ENCODE measurements at regions not wholly inside any gene's neighbourhood (a gene's known extent, or its start where the extent isn't known, plus 50 kb on each side); places are given as distances from the start of the nearest gene placed in this dataset.
"Not testable (repeated sequence)": the region's sequence is repeated elsewhere in the genome, so short reads cannot be mapped to it uniquely, and the experiment has no call there.

DNA sequence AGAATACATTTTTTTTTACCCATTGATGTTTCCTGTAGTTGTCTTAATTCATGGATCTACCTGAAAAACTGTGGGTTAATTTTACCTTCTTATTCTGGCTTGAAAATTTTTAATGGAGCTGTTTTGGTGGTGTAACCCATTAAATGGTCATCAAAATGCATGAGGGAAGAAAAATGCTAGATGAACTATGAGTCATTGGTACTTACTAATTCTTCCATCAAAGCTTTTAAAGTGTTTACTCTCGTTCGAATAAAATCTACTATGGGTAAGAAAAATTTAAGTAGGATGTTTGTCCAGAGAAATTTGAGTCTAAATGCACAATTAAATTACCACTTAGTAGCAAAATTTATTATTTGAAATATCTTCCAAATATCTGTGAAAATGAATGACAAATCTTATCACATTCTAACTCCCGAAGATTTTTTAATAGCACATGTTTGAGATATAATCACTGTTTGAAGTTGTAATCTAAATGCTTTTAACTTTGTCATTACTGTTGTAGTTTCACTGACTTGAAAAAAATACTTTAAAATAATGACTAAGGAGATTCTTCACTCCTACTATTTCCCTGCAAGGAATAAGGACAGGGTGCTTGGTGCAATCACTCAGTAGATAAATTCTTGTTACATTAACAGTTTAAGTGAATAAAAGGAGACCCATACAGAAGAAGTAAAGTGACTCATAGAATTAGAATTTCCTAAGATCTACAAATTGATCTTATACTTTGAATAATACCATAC lies 437.7 kb downstream of the IRS2 start:
- DNase-seq (ENCODE audit: low read depth, low spot score), result no peak
- H3K27ac ChIP-seq, result peak overlapping the region; percentile 48

DNA sequence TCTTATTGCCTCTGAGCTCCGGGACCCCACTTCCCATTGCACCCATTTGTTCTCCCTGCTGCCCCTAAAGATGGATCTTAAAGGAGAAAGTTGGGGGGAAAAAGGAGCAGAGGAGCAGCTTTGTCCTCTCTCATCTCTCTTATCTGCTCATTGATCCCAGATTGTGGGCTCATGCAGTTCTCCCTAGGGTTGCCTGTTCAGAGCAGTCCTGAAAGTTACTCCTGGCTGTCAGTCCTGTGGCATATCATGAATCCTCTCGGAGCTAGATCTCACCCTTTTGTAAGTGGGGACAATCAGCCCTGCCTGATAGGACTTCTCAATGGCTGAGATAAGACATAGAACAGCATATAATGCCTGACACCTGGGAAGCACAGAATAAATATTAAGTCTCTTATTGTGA lies 440.3 kb downstream of the IRS2 start:
- no peak for DNase-seq (ENCODE audit: low read depth, low spot score)

DNA sequence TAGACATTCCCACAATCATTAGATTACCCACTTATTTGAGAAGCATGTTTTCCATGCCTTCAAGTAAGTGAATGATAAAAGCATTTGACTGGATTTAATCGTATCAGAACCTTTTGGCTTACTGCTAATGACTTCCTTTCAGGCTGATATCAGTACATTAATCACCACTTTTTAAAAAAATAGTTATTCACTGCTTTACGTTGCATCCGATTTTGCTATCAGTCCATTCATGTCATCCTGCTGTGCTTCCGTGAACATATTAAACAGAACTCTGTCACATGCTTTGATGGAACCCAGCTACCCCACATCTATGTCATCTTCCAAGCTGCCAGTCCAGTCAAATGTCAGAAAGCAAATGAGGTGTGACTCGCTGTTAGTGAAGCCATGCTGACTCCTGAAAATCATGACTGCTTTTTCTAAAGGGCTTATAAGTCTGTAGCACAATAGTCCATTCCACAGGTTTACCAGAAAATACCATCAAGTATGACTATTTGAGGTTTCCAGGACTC lies 440.9 kb downstream of the IRS2 start:
- no peak overlapping the region for H3K27ac ChIP-seq
- no peak for DNase-seq (ENCODE audit: low read depth, low spot score)

More for the DNA sequence above, 440.3 kb downstream of the IRS2 start:
- no peak overlapping the region for H3K27ac ChIP-seq

DNA sequence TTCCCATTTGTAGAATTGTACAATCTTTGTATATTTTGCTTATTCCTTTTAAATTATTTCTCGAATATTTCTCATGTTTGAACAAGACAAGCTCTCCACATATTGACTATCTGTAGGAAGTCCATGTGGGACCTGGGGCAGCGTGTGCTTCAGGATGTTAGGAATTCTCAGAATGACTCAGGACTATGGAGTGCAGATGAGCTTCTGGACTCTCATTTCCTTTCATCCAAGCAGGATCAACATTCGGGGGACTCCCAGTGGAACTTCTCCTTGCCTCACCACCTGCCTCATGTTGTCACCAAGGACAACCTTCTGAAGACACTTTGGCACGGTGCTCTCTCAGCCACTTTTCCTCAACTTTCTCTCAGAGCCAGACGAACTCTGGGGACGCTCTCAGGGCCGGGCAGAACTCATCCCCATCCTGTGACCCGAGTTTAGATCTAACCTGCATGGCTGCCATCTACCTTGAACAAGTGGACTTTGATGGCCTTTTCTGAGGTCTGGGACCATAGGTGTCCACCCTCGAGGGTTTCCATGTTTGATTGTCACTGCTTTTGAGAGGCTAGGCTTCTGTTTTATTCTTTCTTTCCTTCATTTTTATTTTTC lies 441.7 kb downstream of the IRS2 start:
- no peak overlapping the region for H3K27ac ChIP-seq
- no peak for DNase-seq (ENCODE audit: low read depth, low spot score)

DNA sequence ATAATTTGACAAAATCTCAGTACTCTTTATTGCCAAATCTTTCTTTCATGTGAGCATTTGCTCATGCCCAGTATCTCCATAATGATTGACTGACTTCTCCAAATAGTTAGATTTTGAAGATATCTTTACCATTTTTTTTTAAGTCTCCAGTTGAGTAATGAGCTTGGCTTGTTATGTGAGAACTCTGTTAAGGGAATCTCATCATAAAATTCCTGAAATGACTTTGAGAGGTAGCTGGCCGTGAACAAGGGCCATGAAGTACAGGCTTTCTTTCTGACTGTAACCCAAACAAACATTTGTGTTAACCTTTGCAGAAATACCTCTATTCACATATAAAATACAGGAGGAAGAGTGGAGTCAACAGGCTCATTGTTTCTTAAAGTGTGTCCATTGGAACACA lies 449.7 kb downstream of the IRS2 start:
- DNase-seq (ENCODE audit: low read depth, low spot score), result no peak
- peak overlapping the region; percentile 1 for H3K27ac ChIP-seq

DNA sequence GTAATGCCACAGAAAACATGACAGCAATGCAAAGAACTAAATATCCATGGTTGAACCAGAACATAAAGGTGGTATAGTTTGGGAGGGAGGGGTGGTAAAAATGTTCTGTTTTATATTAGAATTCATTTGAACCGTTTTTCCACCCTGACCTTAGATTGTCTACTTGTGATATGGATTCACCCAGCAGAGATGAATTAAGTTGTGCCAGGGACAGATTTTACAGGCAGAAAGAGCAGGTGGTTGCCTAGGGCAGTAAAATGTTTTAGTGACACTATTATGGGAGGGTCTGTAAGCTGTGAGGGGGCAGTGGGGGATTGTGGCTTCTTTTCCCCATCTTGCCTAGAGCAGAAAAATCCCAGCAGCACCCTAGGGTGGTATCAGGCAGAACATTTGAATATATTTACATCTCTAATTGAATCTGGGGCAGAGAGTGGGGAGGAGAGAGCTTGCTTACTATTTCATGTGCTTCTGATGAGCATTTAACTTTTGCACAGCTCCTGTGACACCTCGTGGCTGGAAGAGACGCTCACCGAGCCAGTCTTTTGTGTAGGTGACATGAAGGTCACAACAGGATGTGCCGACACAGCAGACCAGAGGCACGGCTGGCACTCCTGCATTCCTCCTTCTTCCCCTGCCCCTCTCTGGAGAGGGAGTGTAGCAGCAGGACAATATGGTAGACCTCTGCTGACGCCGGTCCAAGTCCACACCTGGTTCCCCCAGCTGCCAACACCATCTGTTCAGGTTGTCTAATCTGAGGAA lies 452.3 kb downstream of the IRS2 start:
- no peak overlapping the region for H3K27ac ChIP-seq
- DNase-seq (ENCODE audit: low read depth, low spot score), result no peak

DNA sequence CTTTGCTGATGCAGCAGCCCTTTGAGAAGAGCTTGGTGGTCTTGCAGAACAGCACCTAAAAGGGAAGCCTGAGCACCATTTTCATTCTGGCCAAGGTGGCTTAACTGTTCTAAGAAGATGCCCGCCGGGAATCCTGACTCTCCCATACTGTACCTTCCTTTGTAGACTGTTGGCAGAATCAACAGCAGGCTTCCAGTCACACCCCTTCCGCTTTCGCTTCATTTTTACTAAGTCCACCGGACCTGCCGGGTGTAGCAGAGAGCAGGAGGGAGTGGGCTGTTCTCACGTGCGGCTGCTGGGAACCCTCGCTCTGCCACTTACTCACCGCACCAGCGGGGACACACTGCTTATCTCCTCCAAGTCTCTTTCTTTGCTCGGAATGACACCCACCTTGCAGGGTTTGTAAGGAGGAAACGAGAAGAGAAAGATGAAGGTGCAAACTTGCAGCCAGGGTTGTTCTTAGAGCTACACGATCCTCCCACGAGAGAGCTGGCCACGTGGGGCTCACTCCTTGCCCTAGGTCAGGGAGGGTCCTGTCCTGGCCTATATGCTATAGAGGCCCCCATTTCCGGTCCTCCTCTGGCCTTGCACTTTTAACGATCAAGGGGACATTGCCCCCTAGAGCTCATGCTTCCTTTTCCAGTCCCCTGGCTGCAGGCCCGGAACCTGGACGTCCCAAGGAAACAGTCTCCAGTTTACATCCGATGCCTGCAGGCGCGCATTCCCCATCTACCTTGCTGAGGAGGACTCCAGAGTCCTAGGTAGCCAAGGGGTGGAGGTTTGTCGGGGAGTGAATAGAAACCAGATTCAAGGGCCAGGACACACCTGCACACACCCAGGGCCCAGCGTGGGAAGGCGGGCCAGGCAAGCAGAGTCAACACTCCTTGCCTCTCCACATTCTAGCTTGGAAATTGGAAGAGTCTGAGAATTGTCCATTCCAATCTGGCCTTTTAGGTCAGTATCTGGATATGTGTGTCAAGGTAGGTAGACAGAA lies 453.6 kb downstream of the IRS2 start:
- DNase-seq (ENCODE audit: low read depth, low spot score), result no peak
- H3K27ac ChIP-seq, result no peak overlapping the region

DNA sequence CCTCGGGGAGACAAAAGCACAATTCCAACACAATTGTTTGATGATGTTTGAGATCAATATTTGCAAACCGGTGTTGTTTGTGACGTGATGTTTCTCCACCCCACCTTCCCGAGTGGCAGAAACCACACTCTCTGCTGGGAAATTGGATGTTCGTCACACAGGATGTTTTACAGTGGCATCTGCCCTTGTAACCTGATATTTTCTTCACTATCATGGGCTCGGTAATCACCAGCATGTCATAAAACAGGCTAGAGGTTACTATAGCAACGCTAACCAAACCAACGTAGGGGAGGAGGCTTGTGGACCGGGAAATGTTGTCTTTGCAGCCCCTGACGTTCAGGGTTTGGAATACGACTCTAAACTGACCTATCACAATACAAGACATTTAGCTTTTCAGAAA lies 454.5 kb downstream of the IRS2 start:
- no peak for DNase-seq (ENCODE audit: low read depth, low spot score)
- no peak overlapping the region for H3K27ac ChIP-seq

DNA sequence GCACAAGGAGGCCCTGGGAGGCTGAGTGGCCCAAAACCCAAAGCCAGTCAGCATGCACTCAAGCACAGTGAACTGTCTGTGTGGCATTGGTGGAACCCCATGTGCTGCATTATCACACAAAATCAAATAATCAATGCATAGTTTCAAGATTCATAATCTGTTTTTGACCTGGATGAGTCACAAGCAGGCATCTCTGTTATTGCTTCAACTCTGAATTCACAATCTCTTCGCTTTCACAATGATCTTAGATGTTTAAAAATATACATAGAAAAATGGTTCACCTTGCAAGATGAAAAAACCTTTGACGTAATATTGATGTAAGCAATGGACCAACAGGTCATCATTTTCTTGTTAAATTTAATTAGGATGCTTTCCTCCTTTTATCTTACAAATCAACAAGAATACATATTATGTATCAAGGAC lies 455.4 kb downstream of the IRS2 start:
- no peak for DNase-seq (ENCODE audit: low read depth, low spot score)
- H3K27ac ChIP-seq, result no peak overlapping the region

DNA sequence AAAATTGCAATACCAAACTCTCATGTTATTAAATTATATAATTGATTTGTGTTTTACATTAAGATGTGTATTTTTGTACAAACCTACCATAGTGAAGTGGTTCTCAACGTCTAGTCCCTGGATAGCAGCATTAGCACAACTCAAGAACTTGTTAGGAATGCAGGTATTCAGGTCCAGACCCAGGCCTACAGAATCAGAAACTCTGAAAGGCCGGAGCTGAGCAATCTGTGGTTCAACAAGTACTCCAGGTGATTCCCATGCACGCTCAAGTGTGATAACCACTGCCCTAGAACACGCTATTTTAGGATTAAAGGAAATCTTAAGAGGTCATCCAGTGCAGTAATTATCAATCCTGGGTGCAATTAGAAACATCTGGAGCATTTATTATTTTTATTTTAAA lies 456.3 kb downstream of the IRS2 start:
- H3K27ac ChIP-seq, result no peak overlapping the region
- no peak for DNase-seq (ENCODE audit: low read depth, low spot score)

DNA sequence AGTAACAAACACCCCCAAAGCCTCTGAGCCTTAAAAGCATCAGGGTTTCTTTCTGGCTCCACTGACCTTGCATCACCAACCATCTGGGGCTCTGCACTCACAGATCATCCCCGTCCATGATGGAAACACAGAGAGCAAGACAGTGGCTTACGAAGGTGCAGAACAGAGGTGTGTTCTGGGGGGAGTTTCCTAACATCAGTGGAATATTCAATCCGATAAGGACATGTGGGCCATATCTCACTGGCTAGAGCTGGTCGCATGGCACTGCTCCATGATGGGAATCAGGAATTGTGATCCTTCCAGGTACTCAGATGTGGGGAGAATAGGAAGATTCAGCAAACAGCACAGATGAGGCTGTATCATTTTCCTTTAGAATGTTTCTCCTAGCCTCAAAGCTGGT lies 457.2 kb downstream of the IRS2 start:
- DNase-seq (ENCODE audit: low read depth, low spot score), result no peak
- H3K27ac ChIP-seq, result no peak overlapping the region

DNA sequence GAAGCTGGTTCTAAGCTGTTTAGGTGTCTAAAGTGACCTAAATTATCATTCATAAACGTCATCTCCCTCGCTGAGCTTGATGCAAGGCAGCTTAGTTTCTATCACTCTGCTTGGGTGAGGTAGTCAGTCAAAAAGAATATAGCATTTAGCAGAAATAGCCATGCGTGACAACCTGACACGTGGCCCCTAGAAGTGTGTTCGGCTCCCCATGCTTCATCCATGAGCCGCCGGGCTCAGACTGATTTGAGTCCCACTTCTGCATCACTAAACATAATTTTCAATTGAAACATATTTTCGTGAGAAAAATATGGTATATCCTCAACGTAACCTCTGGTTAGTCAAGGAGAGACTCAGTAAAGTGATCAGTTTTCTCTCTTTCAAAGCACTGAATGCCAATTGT lies 459.8 kb downstream of the IRS2 start:
- H3K27ac ChIP-seq, result no peak overlapping the region
- no peak for DNase-seq (ENCODE audit: low read depth, low spot score)

DNA sequence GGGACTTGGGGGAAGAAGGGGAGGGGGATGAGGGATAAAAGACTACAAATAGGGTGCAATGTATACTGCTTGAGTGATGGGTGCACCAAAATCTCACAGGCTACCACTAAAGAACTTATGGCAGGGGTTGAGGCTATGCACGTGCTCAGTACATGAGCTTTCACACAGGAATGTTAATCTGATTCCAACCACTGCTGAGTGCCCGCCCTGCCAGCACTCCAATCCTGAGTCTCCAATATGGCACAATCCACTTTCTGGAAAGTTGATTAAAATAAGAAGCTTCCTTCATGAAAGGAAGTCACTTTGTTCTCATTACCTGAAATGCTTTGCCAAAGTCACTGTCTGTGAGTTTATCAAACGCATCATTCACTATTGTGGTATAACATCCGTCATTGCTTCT lies 463.0 kb downstream of the IRS2 start:
- no peak for DNase-seq (ENCODE audit: low read depth, low spot score)

DNA sequence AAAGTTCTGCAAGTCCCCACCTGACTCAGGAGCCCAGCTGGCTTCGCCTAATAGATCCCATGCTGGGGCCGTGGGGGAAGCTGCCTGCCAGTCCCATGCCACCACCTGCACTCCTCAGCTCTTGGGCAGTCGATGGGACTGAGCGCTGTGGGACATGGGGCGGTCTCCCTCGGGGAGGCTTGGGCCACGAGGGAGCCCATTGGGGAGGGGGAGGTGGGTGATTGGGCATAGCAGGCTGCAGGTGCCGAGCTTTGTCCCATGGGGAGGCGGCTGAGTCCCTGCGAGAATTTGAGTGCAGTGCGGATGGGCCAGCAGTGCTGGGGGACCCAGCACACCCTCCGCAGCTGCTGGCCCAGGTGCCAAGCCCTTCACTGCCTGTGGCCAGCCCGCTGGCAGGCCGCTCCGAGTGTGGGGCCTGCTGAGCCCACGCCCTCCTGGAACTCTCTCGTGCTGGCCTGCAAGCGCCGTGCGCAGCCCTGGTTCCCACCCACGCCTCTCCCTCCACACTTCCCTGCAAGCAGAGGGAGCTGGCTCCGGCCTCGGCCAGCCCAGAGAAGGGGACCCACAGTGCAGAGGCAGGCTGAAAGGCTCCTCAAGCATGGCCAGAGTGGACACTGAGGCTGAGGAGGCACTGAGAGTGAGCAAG lies 467.3 kb downstream of the IRS2 start:
- DNase-seq (ENCODE audit: low read depth, low spot score), result no peak
- H3K27ac ChIP-seq, result no peak overlapping the region

More for the DNA sequence above, 463.0 kb downstream of the IRS2 start:
- no peak overlapping the region for H3K27ac ChIP-seq

DNA sequence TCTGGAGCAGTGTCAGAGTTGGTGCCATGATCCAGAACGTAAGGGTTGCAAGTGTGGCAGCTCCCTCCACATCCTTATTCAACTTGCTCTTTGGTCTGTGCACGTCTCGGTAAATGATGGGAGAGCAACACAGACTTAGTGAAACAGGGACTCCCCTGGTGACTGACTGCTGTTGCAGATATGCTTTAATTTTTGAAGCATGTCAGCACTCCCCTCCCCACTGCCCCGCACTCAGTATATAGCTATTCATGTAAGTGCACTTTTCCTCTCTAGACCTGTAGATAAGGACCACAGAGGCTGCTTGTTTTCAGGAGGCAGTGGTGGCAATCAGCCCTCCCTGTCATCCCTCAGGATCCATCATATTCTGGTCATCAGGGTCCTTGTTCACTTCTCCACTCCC lies 470.9 kb downstream of the IRS2 start:
- DNase-seq (ENCODE audit: low read depth, low spot score), result no peak
- no peak overlapping the region for H3K27ac ChIP-seq

DNA sequence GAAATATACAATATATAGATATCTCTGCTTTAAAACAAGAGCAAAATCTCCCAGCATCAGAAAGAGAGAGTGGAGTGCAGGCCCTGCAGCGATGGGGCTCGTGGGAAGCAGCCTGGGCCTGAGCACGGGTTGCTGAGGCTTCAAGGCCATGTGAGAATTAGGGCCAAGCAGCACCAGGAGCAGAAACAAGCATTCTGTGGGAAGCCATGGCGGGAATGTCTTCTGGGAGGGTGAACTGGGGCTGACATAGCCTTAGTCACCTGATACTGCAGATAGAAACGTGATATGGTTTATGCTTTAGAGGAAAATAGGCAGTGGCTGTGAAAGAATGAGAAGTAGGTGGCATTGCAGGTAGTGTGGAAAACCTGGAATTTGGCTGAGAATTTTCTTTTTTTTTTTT lies 472.3 kb downstream of the IRS2 start:
- no peak for DNase-seq (ENCODE audit: low read depth, low spot score)
- no peak overlapping the region for H3K27ac ChIP-seq

DNA sequence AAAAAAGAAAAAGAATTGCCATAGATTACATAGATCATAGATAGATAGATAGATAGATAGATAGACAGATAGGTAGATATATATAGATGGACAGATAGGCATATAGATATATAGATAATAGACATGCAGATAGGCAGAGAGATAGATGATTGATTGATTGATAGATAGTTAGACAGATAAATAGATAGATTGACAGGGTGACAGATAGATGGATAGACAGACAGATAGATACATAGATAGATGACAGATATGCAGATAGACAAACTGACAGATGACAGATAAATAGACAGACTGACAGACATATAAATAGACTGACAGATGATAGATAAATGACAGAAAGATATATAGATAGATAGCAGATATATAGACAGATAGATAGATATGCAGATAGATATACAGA lies 474.0 kb downstream of the IRS2 start:
- DNase-seq (ENCODE audit: low read depth, low spot score), result no peak

DNA sequence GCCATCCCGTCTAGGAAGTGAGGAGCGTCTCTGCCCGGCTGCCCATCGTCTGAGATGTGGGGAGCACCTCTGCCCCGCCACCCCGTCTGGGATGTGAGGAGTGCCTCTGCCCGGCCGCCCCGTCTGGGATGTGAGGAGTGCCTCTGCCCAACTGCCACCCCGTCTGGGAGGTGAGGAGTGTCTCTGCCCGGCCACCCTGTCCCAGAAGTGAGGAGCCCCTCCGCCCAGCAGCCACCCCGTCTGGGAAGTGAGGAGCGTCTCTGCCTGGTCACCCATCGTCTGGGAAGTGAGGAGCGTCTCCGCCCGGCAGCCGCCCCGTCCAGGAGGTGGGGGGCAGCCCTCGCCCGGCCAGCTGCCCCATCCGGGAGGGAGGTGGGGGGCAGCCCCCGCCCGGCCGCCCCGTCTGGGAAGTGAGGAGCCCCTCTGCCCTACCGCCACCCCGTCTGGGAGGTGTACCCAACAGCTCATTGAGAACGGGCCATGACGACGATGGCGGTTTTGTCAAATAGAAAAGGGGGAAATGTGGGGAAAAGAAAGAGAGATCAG lies 474.9 kb downstream of the IRS2 start:
- not testable (repeated sequence) for DNase-seq (ENCODE audit: low read depth, low spot score); H3K27ac ChIP-seq

More for the DNA sequence above, 474.0 kb downstream of the IRS2 start:
- no peak overlapping the region for H3K27ac ChIP-seq
